HepG2 (cell line): ENCODE measurements at regions not wholly inside any gene's neighbourhood (a gene's known extent, or its start where the extent isn't known, plus 50 kb on each side); places are given as distances from the start of the nearest gene placed in this dataset.

ENCODE experiments used
- ATAC-seq: fragments of 200-7000 bp; cut with Tn5 transposase; 3 replicates; pipeline ENCODE4 v1.9.1; 2020; ENCODE audit warnings: mild to moderate bottlenecking, moderate library complexity
- BruUV-seq: library from RNA; stranded (reverse); fragments of 400-500 nt; replicated peaks from 2 replicates; lab custom pipeline; 2021; lab: Mats Ljungman, UMichigan
- CTCF ChIA-PET: fragments of 300-600 bp; formaldehyde crosslinking; extraction: SDS; loops from one replicate; lab custom pipeline; 2021; ENCODE audit warnings: low total read pairs, inconsistent platforms, low intra/inter-chr PET ratio; lab: Yijun Ruan, JAX
- POLR2A ChIA-PET: fragments of 350-600 bp; sonication (Branson Sonifier 250); formaldehyde crosslinking; loops from one replicate; lab custom pipeline; 2020; ENCODE audit warnings: antibody characterized with exemption, inconsistent platforms; lab: Yijun Ruan, JAX
- DNase-seq: peaks from one replicate; pipeline ENCODE4 v3.0.0-alpha.2; 2015; ENCODE audit warnings: low spot score
- FAIRE-seq: peaks from 3 replicates; lab custom pipeline; 2011; peaks lifted over from hg19 to GRCh38; lab: Jason Lieb, UNC
- H2AFZ ChIP-seq: one replicate; pipeline ENCODE4 v1.6.1; 2011; ENCODE audit warnings: low read length, inconsistent platforms
- H3K27ac ChIP-seq: fragments of 300-600 bp; 3 replicates; pipeline ENCODE4 v1.8.0; 2011; ENCODE audit warnings: mixed run types, mild to moderate bottlenecking, mixed read lengths, low read length, inconsistent platforms; ENCODE audit not compliant: insufficient read depth; ENCODE audit errors: extremely low read length
- H3K27me3 ChIP-seq, 2 experiments: fragments of 200-600 bp in 1 of 2; 2 replicates in 1 of 2; 3 replicates in 1 of 2; pipeline versions ENCODE4 v1.6.0 to v1.8.0; 2011; ENCODE audit warnings: low read length in 2 of 2, mild to moderate bottlenecking in 2 of 2, moderate library complexity in 2 of 2, inconsistent platforms in 1 of 2; ENCODE audit not compliant: insufficient read depth in 2 of 2, control insufficient read depth in 1 of 2
- H3K36me3 ChIP-seq, 2 experiments: fragments of 200-600 bp in 1 of 2; replicated peaks in 1 of 2; 2 replicates in 1 of 2; 3 replicates in 1 of 2; pipeline versions ENCODE4 v1.5.1 to v1.8.0; 2011; ENCODE audit warnings: low read length in 2 of 2, inconsistent platforms in 1 of 2; ENCODE audit not compliant: insufficient read depth in 2 of 2, control insufficient read depth in 1 of 2
- H3K4me1 ChIP-seq: 2 replicates; pipeline ENCODE4 v1.5.1; 2012; ENCODE audit warnings: low read length, inconsistent platforms; ENCODE audit not compliant: insufficient read depth
- H3K4me2 ChIP-seq: 2 replicates; pipeline ENCODE4 v1.6.0; 2011; ENCODE audit warnings: low read depth, low read length, inconsistent platforms
- H3K4me3 ChIP-seq, 3 experiments: fragments of 200-600 bp in 1 of 3; sonication (generic), shearing (Covaris generic) in 1 of 3; replicated peaks in 1 of 3; 2 replicates each; pipeline ENCODE4 v1.5.1; 2011 to 2016; ENCODE audit warnings: low read length in 3 of 3, inconsistent platforms in 2 of 3, low read depth in 2 of 3, mild to moderate bottlenecking in 2 of 3, control low read depth in 1 of 3, mixed read lengths in 1 of 3; ENCODE audit not compliant: insufficient read depth in 1 of 3
- H3K79me2 ChIP-seq: one replicate; pipeline ENCODE4 v1.6.1; 2011; ENCODE audit warnings: low read length, inconsistent platforms; ENCODE audit not compliant: insufficient read depth
- H3K9ac ChIP-seq: 2 replicates; pipeline ENCODE4 v1.6.0; 2011; ENCODE audit warnings: mild to moderate bottlenecking, low read depth, low read length, inconsistent platforms; ENCODE audit not compliant: insufficient read depth
- H3K9me3 ChIP-seq: 2 replicates; pipeline ENCODE4 v1.5.1; 2012; ENCODE audit warnings: mild to moderate bottlenecking, low read length
- H4K20me1 ChIP-seq: 2 replicates; pipeline ENCODE4 v1.6.0; 2011; ENCODE audit warnings: inconsistent platforms, mild to moderate bottlenecking, low read length, moderate library complexity; ENCODE audit not compliant: insufficient read depth
- FOXC1 ChIP-seq: sonication (generic); formaldehyde crosslinking; IDR thresholded peaks from 2 replicates; pipeline ENCODE4 v1.8.0; 2022; ENCODE audit warnings: mild to moderate bottlenecking, missing genetic modification reagents, borderline replicate concordance
- GFI1 ChIP-seq: sonication (generic); formaldehyde crosslinking; IDR thresholded peaks from 2 replicates; pipeline ENCODE4 v1.5.0; 2020; ENCODE audit warnings: missing genetic modification reagents, mild to moderate bottlenecking, borderline replicate concordance
- PAF1 ChIP-seq: IDR thresholded peaks from 2 replicates; pipeline ENCODE4 v1.6.1; 2016; ENCODE audit warnings: missing genetic modification reagents, missing compliant biosample characterization
- RNF2 ChIP-seq: fragments of 450-650 bp; conservative IDR thresholded peaks from 2 replicates; pipeline ENCODE4 v1.6.1; 2016; ENCODE audit warnings: low read depth
- SIX1 ChIP-seq: sonication (generic); formaldehyde crosslinking; IDR thresholded peaks from 2 replicates; pipeline ENCODE4 v1.4.0; 2020; ENCODE audit warnings: missing genetic modification reagents, borderline replicate concordance
- ZNF605 ChIP-seq: sonication (generic); formaldehyde crosslinking; IDR thresholded peaks from 2 replicates; pipeline ENCODE4 v1.8.0; 2022; ENCODE audit warnings: mild to moderate bottlenecking, missing genetic modification reagents
- WGBS: methylation state at CpG from one replicate; pipeline ENCODE4 v1.1.6; 2017; ENCODE audit warnings: low lambda C conversion rate; 5-methylcytosine and 5-hydroxymethylcytosine counted together
- in situ Hi-C: cut with HindIII; loops from 2 replicates; pipeline ENCODE4 v1.10.0; 2017; ENCODE audit warnings: low pct_unique_long_range_greater_than_20kb; ENCODE audit not compliant: extremely low pct_ligation_motif_present
- intact Hi-C: fragments of 100-400 bp; cut with micrococcal nuclease; formaldehyde crosslinking; loops from one replicate; pipeline ENCODE4 v1.10.0; 2022; ENCODE audit not compliant: unreplicated experiment
- TF ChIP-seq, protein P1 (sequence below): sonication (generic); formaldehyde crosslinking; IDR thresholded peaks from 2 replicates; pipeline ENCODE4 v1.5.0; 2020; ENCODE audit warnings: missing genetic modification reagents
- TF ChIP-seq, protein P2 (sequence below): sonication (generic); formaldehyde crosslinking; IDR thresholded peaks from 2 replicates; pipeline ENCODE4 v1.4.0; 2020; ENCODE audit warnings: mild to moderate bottlenecking, missing genetic modification reagents, borderline replicate concordance
- TF ChIP-seq, protein P3 (sequence below): sonication (generic); formaldehyde crosslinking; IDR thresholded peaks from 2 replicates; pipeline ENCODE4 v1.5.1; 2020; ENCODE audit warnings: missing genetic modification reagents, mild to moderate bottlenecking, borderline replicate concordance
- TF ChIP-seq, protein P4 (sequence below): sonication (generic); formaldehyde crosslinking; conservative IDR thresholded peaks from 2 replicates; pipeline ENCODE4 v1.4.0; 2020; ENCODE audit warnings: missing genetic modification reagents
- TF ChIP-seq, protein P5 (sequence below): sonication (generic); formaldehyde crosslinking; IDR thresholded peaks from 2 replicates; pipeline ENCODE4 v1.4.0; 2020; ENCODE audit warnings: missing genetic modification reagents

DNA sequence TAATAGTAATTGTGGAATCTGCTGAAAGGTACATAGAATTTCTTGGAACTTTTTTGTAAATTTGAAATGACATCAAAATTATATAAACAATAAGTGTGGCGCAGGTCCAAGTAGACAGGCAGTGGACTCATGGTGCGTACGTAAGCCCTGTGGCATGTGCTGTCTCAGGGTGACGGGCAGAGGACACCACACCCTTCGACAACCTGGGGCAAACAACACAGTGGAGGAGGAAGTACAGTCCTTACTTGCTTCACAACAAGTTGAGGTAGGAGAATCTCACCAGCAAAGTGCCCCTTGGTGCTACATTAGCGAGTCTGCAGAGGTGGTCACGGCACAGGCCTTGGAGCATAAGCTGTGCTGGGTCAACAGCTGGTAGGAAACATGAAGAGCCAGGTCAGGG, 180.9 kb downstream of the AEBP2 start:
- no peak for DNase-seq
- intact Hi-C loops (no loop called here), in situ Hi-C loops (no loop called here)
- CTCF ChIA-PET, result no interaction called here
- Histone ChIP-seq H3K4me2 (no peak overlapping the region), H3K27me3 (no peaks in the 10 kb centered on the region), H3K36me3 (no peaks in the 10 kb centered on the region), H3K9me3 (no peaks in the 10 kb centered on the region), H3K4me1 (0 out of 2 replicates have a peak, but pooled peaks cover 3% of the 10 kb centered on the region), H3K9ac (no peak overlapping the region), H4K20me1 (no peaks in the 10 kb centered on the region), H2AFZ (no peak overlapping the region), H3K27ac (no peak overlapping the region), H3K4me3 (no peak overlapping the region), H3K79me2 (no peaks in the 10 kb centered on the region)
- no TSS peak for BruUV-seq
- POLR2A ChIA-PET, result no interaction called here
- ATAC-seq, result no peak
- TF ChIP-seq, protein P1, sequence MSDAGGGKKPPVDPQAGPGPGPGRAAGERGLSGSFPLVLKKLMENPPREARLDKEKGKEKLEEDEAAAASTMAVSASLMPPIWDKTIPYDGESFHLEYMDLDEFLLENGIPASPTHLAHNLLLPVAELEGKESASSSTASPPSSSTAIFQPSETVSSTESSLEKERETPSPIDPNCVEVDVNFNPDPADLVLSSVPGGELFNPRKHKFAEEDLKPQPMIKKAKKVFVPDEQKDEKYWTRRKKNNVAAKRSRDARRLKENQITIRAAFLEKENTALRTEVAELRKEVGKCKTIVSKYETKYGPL (CRISPR knock-in tag), result no peak
- TF ChIP-seq GFI1 (CRISPR knock-in tag), result no peak
- TF ChIP-seq SIX1, result no peak
- TF ChIP-seq PAF1 (CRISPR knock-in tag), result no peak
- TF ChIP-seq, protein P2, sequence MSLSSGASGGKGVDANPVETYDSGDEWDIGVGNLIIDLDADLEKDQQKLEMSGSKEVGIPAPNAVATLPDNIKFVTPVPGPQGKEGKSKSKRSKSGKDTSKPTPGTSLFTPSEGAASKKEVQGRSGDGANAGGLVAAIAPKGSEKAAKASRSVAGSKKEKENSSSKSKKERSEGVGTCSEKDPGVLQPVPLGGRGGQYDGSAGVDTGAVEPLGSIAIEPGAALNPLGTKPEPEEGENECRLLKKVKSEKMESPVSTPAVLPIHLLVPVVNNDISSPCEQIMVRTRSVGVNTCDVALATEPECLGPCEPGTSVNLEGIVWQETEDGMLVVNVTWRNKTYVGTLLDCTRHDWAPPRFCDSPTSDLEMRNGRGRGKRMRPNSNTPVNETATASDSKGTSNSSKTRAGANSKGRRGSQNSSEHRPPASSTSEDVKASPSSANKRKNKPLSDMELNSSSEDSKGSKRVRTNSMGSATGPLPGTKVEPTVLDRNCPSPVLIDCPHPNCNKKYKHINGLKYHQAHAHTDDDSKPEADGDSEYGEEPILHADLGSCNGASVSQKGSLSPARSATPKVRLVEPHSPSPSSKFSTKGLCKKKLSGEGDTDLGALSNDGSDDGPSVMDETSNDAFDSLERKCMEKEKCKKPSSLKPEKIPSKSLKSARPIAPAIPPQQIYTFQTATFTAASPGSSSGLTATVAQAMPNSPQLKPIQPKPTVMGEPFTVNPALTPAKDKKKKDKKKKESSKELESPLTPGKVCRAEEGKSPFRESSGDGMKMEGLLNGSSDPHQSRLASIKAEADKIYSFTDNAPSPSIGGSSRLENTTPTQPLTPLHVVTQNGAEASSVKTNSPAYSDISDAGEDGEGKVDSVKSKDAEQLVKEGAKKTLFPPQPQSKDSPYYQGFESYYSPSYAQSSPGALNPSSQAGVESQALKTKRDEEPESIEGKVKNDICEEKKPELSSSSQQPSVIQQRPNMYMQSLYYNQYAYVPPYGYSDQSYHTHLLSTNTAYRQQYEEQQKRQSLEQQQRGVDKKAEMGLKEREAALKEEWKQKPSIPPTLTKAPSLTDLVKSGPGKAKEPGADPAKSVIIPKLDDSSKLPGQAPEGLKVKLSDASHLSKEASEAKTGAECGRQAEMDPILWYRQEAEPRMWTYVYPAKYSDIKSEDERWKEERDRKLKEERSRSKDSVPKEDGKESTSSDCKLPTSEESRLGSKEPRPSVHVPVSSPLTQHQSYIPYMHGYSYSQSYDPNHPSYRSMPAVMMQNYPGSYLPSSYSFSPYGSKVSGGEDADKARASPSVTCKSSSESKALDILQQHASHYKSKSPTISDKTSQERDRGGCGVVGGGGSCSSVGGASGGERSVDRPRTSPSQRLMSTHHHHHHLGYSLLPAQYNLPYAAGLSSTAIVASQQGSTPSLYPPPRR (CRISPR knock-in tag), result no peak
- TF ChIP-seq FOXC1 (CRISPR knock-in tag), result no peak
- TF ChIP-seq, protein P3, sequence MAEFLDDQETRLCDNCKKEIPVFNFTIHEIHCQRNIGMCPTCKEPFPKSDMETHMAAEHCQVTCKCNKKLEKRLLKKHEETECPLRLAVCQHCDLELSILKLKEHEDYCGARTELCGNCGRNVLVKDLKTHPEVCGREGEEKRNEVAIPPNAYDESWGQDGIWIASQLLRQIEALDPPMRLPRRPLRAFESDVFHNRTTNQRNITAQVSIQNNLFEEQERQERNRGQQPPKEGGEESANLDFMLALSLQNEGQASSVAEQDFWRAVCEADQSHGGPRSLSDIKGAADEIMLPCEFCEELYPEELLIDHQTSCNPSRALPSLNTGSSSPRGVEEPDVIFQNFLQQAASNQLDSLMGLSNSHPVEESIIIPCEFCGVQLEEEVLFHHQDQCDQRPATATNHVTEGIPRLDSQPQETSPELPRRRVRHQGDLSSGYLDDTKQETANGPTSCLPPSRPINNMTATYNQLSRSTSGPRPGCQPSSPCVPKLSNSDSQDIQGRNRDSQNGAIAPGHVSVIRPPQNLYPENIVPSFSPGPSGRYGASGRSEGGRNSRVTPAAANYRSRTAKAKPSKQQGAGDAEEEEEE (CRISPR knock-in tag), result no peak
- TF ChIP-seq, protein P4, sequence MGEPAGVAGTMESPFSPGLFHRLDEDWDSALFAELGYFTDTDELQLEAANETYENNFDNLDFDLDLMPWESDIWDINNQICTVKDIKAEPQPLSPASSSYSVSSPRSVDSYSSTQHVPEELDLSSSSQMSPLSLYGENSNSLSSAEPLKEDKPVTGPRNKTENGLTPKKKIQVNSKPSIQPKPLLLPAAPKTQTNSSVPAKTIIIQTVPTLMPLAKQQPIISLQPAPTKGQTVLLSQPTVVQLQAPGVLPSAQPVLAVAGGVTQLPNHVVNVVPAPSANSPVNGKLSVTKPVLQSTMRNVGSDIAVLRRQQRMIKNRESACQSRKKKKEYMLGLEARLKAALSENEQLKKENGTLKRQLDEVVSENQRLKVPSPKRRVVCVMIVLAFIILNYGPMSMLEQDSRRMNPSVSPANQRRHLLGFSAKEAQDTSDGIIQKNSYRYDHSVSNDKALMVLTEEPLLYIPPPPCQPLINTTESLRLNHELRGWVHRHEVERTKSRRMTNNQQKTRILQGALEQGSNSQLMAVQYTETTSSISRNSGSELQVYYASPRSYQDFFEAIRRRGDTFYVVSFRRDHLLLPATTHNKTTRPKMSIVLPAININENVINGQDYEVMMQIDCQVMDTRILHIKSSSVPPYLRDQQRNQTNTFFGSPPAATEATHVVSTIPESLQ, result no peak
- TF ChIP-seq, protein P5, sequence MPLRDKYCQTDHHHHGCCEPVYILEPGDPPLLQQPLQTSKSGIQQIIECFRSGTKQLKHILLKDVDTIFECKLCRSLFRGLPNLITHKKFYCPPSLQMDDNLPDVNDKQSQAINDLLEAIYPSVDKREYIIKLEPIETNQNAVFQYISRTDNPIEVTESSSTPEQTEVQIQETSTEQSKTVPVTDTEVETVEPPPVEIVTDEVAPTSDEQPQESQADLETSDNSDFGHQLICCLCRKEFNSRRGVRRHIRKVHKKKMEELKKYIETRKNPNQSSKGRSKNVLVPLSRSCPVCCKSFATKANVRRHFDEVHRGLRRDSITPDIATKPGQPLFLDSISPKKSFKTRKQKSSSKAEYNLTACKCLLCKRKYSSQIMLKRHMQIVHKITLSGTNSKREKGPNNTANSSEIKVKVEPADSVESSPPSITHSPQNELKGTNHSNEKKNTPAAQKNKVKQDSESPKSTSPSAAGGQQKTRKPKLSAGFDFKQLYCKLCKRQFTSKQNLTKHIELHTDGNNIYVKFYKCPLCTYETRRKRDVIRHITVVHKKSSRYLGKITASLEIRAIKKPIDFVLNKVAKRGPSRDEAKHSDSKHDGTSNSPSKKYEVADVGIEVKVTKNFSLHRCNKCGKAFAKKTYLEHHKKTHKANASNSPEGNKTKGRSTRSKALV (CRISPR knock-in tag), result no peak
- no peak for TF ChIP-seq ZNF605 (CRISPR knock-in tag)
- TF ChIP-seq RNF2, result no peak
- FAIRE-seq, result no peak
- WGBS, result 37% methylated on average over 7 of the region's 7 CpGs
